ENCODE measurements at regions not wholly inside any gene's neighbourhood (a gene's known extent, or its start where the extent isn't known, plus 50 kb on each side); places are given as distances from the start of the nearest gene placed in this dataset.

- Histone ChIP-seq H3K36me3 (no peaks in the 10 kb centered on the region), H3K4me1 (no peaks in the 10 kb centered on the region), H3K4me3 (replicated peaks in 1 of 3) (no peak overlapping the region), H3K9me3 (no peaks in the 10 kb centered on the region), H3K27me3 (no peaks in the 10 kb centered on the region), H3K27ac (no peak overlapping the region)
- DNase-seq: no peak
- TF ChIP-seq POLR2A (IDR thresholded peaks at IDR 0.05): no peak
- TF ChIP-seq CTCF (IDR thresholded peaks at IDR 0.05): no peak
- intact Hi-C loops (cut with DNase I): no loop called here
Observed at GRCh38 chr4:120406960-120407359, 340.3 kb upstream of the MAD2L1 start.

GRCh38 chr4:120403296-120403695, 336.6 kb upstream of the MAD2L1 start:
- H3K27me3 ChIP-seq: no peaks in the 10 kb centered on the region
- no peaks in the 10 kb centered on the region for H3K4me1 ChIP-seq
- H3K4me3 ChIP-seq (replicated peaks in 1 of 3): no peak overlapping the region
- TF ChIP-seq CTCF (IDR thresholded peaks at IDR 0.05) (no peak), POLR2A (IDR thresholded peaks at IDR 0.05) (no peak)
- no peaks in the 10 kb centered on the region for H3K36me3 ChIP-seq
- WGBS, 2 donors: 87 to 91% methylated on average over 2 of the region's 2 CpGs
- H3K9me3 ChIP-seq: no peaks in the 10 kb centered on the region
- intact Hi-C loops (cut with DNase I): no loop called here
- DNase-seq: no peak
- no peak overlapping the region for H3K27ac ChIP-seq

- Histone ChIP-seq H3K27me3 (no peaks in the 10 kb centered on the region), H3K9me3 (no peaks in the 10 kb centered on the region), H3K27ac (no peak overlapping the region), H3K4me3 (replicated peaks in 1 of 3) (no peak overlapping the region), H3K36me3 (no peaks in the 10 kb centered on the region), H3K4me1 (no peaks in the 10 kb centered on the region)
- intact Hi-C loops (cut with DNase I): no loop called here
- no peak for DNase-seq
- WGBS, 2 donors: 90 to 92% methylated on average over 4 of the region's 4 CpGs
- TF ChIP-seq CTCF (IDR thresholded peaks at IDR 0.05) (no peak), POLR2A (IDR thresholded peaks at IDR 0.05) (no peak)
Observed at GRCh38 chr4:120400441-120400840, 333.8 kb upstream of the MAD2L1 start.

GRCh38 chr4:120399826-120400225, 333.2 kb upstream of the MAD2L1 start:
- 73 to 84% methylated on average over 1 of the region's 1 CpG for WGBS, 2 donors
- H3K4me3 ChIP-seq (replicated peaks in 1 of 3): no peak overlapping the region
- DNase-seq: no peak
- H3K9me3 ChIP-seq: no peaks in the 10 kb centered on the region
- H3K27ac ChIP-seq: no peak overlapping the region
- intact Hi-C loops (cut with DNase I): no loop called here
- TF ChIP-seq CTCF (IDR thresholded peaks at IDR 0.05): no peak
- TF ChIP-seq POLR2A (IDR thresholded peaks at IDR 0.05): no peak
- H3K36me3 ChIP-seq: no peaks in the 10 kb centered on the region
- H3K27me3 ChIP-seq: no peaks in the 10 kb centered on the region
- H3K4me1 ChIP-seq: no peaks in the 10 kb centered on the region

- H3K27ac ChIP-seq: no peak overlapping the region
- DNase-seq: no peak
- no peak overlapping the region for H3K4me3 ChIP-seq (replicated peaks in 1 of 3)
- WGBS, 2 donors: 90 to 93% methylated on average over 3 of the region's 3 CpGs
- TF ChIP-seq CTCF (IDR thresholded peaks at IDR 0.05): no peak
- TF ChIP-seq POLR2A (IDR thresholded peaks at IDR 0.05): no peak
- no peaks in the 10 kb centered on the region for H3K4me1 ChIP-seq
- no peaks in the 10 kb centered on the region for H3K9me3 ChIP-seq
- no peaks in the 10 kb centered on the region for H3K27me3 ChIP-seq
- intact Hi-C loops (cut with DNase I): no loop called here
- H3K36me3 ChIP-seq: no peaks in the 10 kb centered on the region
Observed at GRCh38 chr4:120395746-120396145, 329.1 kb upstream of the MAD2L1 start.
